GM19328 (cell line): ENCODE measurements at regions not wholly inside any gene's neighbourhood (a gene's known extent, or its start where the extent isn't known, plus 50 kb on each side); places are given as distances from the start of the nearest gene placed in this dataset.

Experiments
- ATAC-seq: cut with Tn5 transposase; IDR thresholded peaks from one replicate; pipeline ENCODE4 v1.9.1; 2021; ENCODE audit warnings: mild to moderate bottlenecking, moderate library complexity; ENCODE audit not compliant: unreplicated experiment

DNA sequence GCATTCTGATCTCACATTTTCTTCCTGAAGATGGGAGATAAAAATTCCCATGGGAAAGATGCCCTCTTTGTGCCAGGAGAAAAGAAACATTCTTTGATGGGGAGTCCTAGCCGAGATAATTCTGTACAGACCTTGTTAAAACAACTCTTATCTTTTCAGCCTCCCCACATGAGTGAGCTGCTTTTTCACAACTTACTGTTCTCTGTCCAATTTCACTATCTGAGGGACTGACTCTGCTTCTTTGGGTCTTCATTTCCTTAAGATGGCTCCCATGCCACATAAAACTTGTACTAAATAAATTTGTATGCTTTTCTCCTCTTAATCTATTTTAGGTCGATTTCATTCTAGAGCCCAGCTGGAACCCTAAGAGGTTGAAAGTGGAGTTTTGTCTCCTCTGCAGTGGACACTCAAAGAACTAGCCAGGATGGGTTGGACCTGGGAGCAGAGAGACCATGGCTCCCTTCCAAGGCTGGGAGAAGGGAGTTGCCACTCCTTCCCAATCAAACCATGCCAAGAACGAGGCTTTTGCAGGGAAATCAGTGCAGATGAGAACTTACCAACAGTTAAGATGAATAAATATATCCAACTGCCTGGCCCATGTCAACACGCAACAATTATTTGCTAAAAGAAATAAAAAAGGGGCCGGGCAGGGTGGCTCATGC, 285.8 kb upstream of the SULF2 start:
- no peak for ATAC-seq

- ATAC-seq = no peak
Observed at GRCh38 chr20:48069596-48069995, 284.3 kb upstream of the SULF2 start.

DNA sequence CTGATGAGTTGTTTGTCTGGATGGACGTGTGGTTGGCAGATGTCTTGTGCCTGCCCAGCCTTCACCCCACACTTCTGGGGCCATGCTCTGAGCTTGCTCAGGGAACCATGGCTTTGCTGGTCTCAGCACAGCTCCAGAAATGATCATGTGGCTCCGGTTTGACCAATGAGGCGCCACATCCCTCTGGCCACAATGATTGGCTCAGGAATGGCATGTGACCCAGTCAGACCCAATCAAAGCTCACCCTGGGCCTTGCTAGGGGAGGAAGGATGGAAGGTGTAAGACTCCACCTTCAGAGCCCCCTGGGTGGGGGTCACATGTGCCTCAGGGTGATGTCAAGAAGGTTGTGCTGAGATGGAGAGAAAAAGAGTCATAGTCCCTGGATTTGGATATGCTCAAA, 281.6 kb upstream of the SULF2 start:
- no peak for ATAC-seq

DNA sequence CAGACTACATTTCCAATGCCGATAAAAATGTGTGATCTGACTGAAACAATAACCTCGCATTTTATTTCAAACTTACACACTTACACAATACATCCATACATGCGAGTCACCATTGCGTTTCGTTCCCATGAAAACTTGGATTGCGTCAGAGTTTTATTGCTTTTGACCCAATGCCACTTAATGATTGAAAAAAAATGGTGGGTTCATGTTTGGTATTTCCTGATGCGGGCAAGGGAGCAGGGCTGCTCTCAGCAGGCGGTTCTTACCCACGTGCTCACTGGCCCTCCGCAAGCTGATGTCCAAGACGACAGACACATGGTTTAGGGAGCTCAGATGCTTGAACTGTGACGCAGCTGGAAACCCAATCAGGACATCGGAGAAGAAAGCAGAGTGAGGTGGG, 281.0 kb upstream of the SULF2 start:
- ATAC-seq = no peak

GRCh38 chr20:48065833-48066232, 280.6 kb upstream of the SULF2 start:
- ATAC-seq = no peak

GRCh38 chr20:48064929-48065328, 279.6 kb upstream of the SULF2 start:
- no peak for ATAC-seq

GRCh38 chr20:48060841-48061720, 275.8 kb upstream of the SULF2 start:
- ATAC-seq = no peak

DNA sequence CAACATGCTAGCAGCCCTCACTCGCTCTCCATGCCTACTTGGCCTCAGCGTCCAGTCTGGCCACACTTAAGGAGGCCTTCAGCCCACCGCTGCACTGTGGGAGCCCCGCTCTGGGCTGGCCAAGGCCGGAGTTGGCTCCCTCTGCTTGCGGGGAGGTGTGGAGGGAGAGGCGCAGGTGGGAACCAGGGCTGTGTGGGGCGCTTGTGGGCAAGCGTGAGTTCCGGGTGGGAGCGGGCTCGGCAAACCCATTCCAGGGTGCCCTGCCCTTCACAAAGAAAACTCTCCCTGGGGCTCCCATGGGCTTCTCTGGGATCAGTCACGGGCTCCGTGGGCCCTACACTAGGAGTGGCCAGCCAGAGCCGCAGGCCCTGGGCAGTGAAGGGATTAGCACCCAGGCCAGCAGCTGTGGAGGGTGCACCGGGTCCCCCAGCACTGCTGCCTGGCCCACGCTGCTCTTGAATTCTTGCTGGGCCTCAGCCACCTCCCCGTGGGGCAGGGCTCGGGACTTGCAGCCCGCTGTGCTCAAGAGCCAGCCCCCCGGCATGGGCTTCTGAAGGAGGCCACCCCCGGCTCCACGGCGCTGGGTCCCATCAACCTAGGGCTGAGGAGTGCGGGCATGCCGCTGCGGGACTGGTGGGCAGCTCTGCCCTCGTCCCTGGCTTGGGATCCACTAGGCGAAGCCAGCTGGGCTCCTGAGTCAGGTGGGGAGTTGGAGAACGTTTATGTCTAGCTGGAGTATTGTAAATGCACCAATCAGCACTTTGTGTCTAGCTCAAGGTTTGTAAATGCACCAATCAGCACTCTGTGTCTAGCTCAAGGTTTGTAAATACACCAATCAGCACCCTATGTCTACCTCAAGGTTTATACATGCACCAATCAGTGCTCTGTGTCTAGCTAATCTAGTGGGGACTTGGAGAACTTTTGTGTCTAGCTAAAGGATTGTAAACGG, 273.6 kb upstream of the SULF2 start:
- ATAC-seq = no peak

DNA sequence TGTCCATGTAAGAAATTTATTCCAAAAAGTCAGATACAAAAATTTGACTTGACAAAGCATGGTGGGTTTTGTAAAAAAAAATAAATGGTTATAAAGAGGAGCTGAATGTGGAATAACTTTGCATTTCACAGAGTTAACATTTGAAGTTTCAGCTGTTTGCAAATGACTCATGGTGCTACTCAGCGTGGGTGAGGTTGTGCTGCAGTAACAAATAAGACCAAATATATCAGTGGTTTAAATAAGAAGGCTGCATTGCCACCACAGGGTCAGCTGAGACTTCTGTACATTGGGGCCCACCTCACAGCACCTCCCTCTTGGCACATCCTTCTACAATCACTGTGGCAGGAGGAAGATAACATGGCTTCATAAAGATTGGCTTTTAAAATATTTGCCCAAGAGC, 272.5 kb upstream of the SULF2 start:
- ATAC-seq = no peak

GRCh38 chr20:48057251-48057650, 272.0 kb upstream of the SULF2 start:
- ATAC-seq = no peak

DNA sequence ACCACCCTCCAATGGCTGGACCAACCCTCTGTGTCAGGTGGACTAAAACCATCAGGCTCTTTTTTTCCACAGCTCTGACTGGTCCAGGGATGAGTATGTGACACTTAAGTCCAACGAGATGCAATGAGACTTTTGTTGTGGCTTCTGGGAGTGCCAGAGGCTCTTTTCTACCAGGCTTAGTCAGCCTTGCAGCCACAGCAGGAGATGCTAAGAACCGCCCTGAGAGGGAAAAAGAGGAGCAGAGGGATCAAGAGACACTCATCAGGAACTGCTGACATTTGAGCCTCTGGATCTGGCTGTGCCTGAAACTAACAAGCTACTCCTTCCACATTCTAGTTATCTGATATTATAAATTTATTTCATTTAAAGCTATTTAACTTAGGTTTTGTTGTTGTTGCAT, 270.9 kb upstream of the SULF2 start:
- ATAC-seq = no peak

DNA sequence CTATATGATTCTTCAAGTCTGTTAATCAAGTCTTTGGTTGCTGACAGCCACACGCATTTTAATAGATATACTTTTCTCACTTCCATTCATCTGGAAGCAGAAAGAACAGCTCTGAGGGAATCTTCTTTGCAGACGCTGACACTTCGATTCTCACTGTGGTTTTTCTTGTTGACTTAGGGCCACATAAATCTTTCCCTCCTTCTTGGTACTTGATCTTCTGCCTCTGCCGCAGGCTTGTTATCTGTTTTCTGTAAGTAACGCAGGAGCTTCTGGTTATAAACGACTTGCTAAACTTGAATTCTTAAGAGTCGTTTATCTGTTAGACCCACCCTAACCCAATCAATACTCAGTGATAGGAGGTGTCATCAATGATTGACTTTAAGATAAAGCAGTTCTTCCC, 268.8 kb upstream of the SULF2 start:
- ATAC-seq = no peak

DNA sequence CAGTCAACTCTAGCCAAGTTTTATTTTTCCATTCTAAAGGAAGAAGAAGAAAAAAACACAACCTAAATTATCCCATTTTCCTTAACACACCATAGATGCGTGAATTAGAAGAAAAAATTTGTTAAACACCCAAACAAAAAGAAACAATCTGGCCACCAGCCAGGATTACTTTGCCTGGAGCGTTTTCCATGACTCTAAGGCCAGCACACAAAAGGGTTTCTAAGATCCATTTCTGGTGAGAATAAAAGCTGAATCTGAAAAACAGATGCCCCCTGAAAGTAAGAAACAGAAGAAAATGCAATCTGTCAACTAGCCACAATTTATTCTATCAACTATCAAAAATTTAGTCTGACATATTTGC, 267.2 kb upstream of the SULF2 start:
- no peak for ATAC-seq

- no peak for ATAC-seq
Observed at GRCh38 chr20:48051794-48052474, 266.7 kb upstream of the SULF2 start.

DNA sequence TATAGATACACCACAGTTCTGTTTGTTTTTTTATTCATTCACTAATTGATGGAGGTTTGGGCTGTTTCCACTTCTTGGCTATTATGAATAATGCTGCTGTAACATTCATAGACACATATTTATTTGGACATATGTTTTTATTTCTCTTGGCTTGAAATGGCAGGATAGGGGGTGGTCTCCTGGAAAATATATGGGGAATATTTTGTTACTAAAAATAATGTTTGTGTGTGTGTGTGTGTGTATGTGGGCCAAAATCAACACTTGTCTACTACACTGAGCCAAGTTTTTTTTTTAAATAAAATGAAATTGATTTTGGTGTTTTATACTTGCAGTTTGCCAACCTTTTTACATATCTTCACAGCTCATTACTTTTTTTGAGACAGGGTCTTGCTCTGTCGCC, 264.4 kb upstream of the SULF2 start:
- ATAC-seq = no peak

GRCh38 chr20:48049171-48049570, 263.9 kb upstream of the SULF2 start:
- ATAC-seq = no peak

DNA sequence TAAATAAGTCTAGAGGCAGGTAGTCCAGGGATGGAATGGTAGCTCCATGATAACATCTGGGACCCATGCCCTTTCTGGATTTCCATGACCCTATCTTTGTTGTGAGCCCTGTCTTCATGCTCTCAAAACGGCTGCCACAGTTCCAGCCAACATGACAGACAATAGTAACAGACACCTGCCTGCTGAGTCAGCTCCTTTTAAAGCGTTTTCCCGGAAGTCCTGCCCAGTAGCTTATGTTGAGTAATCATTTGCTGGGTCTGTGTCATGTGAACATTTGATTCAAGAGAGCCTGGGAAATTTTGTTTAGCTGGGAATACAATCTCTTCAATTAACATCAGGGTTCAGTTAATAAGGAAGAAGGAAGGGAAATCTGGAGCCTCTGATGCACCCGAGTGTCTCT, 262.2 kb upstream of the SULF2 start:
- ATAC-seq = no peak

DNA sequence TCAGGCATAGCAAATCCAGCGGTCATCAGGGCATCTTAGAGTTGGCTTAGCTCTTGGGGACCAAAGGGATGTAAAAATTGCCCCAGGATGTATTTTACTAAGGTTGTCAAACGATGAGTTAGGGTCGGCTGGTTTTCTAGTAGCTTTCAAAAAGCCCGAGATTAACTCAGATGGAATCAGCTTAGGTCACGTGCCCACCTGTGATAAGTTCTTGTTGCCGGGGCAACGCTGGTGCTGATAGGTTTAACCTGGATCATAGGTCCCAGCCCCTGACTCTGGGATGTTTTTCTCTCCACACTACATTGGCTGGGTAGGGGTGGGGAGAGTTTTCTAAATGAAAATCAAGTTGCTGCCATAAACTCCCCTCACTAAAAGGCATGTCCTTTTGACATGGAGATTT, 257.3 kb upstream of the SULF2 start:
- no peak for ATAC-seq

- no peak for ATAC-seq
Observed at GRCh38 chr20:48041078-48041780, 255.9 kb upstream of the SULF2 start.

DNA sequence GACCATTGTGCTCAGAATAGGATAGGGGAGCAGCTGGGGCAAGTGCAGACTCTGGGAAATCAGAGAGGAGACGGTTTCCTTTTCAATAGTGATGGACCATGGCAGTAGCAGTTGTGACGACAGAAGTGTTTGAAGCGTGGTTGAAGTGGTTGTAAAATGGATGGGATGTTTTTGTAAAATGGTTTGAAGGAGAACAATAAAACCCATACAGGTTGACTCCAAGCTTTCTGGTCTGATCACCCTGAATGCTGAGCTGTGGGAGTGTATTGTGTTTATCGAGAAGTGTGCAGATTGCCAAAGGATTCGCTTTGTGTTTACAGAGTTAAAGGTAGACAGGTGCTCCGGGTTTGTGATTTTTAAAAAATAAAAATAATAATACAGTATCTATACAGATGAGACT, 255.2 kb upstream of the SULF2 start:
- ATAC-seq = no peak
